ENCODE measurements at regions not wholly inside any gene's neighbourhood (a gene's known extent, or its start where the extent isn't known, plus 50 kb on each side); places are given as distances from the start of the nearest gene placed in this dataset.

- TF ChIP-seq CTCF (IDR thresholded peaks at IDR 0.05) (no peak), POLR2A (IDR thresholded peaks at IDR 0.05) (no peak)
Observed at GRCh38 chr22:49119551-49119952, 708.1 kb downstream of the BRD1 start.

All from adrenal gland (tissue), 5 donors.